ENCODE measurements at regions not wholly inside any gene's neighbourhood (a gene's known extent, or its start where the extent isn't known, plus 50 kb on each side); places are given as distances from the start of the nearest gene placed in this dataset.
"Not testable (repeated sequence)": the region's sequence is repeated elsewhere in the genome, so short reads cannot be mapped to it uniquely, and the experiment has no call there.

DNA sequence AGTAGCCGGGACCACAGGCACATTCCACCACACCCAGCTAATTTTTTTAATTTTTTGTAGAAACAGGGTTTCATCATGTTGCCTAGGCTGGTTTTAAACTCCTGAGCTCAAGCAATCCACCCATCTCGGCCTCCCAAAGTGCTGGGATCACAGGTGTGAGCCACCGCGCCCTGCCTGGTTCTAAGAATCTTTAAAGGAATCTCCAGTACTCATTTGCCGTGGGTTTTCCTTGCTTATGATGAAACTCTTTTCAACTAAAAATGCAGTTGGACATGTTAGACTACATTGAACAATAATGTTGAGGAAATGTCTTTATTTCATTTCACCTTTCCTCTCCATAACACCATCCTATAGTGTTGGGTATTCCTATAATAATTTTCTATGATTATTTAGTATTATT lies 121.6 kb downstream of the ZNF281 start:
- Histone ChIP-seq H3K4me3 (no peak overlapping the region), H3K36me3 (no peaks in the 10 kb centered on the region), H3K27ac (no peak overlapping the region), H3K4me1 (no peaks in the 10 kb centered on the region), H3K9me3 (no peaks in the 10 kb centered on the region), H3K27me3 (no peaks in the 10 kb centered on the region)
- TF ChIP-seq, protein P1, sequence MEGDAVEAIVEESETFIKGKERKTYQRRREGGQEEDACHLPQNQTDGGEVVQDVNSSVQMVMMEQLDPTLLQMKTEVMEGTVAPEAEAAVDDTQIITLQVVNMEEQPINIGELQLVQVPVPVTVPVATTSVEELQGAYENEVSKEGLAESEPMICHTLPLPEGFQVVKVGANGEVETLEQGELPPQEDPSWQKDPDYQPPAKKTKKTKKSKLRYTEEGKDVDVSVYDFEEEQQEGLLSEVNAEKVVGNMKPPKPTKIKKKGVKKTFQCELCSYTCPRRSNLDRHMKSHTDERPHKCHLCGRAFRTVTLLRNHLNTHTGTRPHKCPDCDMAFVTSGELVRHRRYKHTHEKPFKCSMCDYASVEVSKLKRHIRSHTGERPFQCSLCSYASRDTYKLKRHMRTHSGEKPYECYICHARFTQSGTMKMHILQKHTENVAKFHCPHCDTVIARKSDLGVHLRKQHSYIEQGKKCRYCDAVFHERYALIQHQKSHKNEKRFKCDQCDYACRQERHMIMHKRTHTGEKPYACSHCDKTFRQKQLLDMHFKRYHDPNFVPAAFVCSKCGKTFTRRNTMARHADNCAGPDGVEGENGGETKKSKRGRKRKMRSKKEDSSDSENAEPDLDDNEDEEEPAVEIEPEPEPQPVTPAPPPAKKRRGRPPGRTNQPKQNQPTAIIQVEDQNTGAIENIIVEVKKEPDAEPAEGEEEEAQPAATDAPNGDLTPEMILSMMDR (IDR thresholded peaks at IDR 0.05), result no peak
- no peak for ATAC-seq
- intact Hi-C loops (cut with DNase I), result loop anchor here in 1 of 10 donors (10.0 kb wide), 1 partner anchor 197 kb away; no protein-coding TSS in a partner anchor
- WGBS, 2 donors, result 89 to 91% methylated on average over 5 of the region's 5 CpGs
- no peak for DNase-seq

DNA sequence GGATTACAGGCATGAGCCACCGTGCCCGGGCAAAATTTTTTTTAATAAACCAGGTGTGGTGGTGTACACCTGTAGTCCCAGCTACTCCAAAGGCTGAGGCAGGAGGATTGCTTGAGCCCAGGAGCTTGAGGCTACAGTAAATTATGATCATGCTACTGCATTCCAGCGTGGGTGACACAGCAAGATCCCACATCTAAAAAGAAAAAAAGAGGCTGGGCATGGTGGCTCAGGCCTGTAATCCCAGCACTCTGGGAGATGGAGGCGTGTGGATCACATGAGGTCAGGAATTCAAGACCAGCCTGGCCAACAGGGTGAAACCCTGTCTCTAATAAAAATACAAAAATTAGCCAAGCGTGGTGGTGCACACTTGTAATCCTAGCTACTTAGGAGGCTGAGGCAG lies 125.6 kb downstream of the ZNF281 start:
- not testable (repeated sequence) for H3K9me3 ChIP-seq

DNA sequence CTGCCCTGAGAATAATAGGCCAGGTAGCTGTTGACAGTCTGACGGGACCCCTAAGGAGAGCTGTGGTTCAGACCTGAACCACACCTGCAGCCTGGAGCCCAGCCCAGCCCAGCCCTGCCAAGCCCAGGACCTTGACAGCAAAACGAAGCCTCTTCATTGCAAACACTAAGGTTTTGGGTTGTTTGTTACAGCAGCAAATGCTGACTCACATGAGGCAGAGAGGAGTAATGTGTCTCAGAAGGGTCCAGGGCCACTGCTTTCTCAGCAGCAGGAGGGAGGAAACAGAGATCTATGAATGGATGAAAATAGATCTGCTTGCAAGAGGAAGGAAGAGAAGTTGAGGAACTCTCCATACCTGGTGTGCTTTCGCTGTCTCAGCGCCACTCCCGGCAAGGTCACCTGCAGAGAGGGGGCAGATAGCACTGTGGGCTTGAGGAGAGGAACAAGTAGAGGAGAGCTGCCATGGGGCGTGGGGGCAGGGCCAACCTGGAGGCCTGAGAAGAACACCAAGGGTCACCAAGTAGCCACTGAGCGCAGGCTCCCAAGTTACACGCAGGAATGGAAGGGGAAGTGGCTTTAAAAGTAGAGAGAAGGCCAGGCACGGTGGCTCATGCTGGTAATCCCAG lies 127.2 kb downstream of the ZNF281 start:
- H3K36me3 ChIP-seq, result no peaks in the 10 kb centered on the region
- TF ChIP-seq, protein P1 (IDR thresholded peaks at IDR 0.05), result no peak
- DNase-seq, result no peak
- no peak overlapping the region for H3K4me3 ChIP-seq
- peaks cover 0 to 4% (median 0%) of the 10 kb centered on the region in 7 donors for H3K27me3 ChIP-seq
- H3K9me3 ChIP-seq, result peaks cover 0 to 5% (median 0%) of the 10 kb centered on the region in 11 donors
- no peak overlapping the region for H3K27ac ChIP-seq
- intact Hi-C loops (cut with DNase I), result loop anchor here in 2 of 10 donors (5.0 to 10.0 kb wide), 2 partner anchors 202 to 430 kb away; no protein-coding TSS in a partner anchor
- H3K4me1 ChIP-seq, result no peaks in the 10 kb centered on the region
- ATAC-seq, result no peak
- WGBS, 2 donors, result 87 to 88% methylated on average over 9 of the region's 9 CpGs

More for the DNA sequence above, 125.6 kb downstream of the ZNF281 start:
- not testable (repeated sequence) for H3K27ac ChIP-seq, H3K4me3 ChIP-seq, DNase-seq, H3K27me3 ChIP-seq, H3K36me3 ChIP-seq, ATAC-seq, H3K4me1 ChIP-seq
- 93 to 98% methylated on average over 5 of the region's 5 CpGs for WGBS, 2 donors
- intact Hi-C loops (cut with DNase I), result loop anchor here in 2 of 10 donors (5.0 to 10.0 kb wide), 2 partner anchors 201 to 432 kb away; no protein-coding TSS in a partner anchor

DNA sequence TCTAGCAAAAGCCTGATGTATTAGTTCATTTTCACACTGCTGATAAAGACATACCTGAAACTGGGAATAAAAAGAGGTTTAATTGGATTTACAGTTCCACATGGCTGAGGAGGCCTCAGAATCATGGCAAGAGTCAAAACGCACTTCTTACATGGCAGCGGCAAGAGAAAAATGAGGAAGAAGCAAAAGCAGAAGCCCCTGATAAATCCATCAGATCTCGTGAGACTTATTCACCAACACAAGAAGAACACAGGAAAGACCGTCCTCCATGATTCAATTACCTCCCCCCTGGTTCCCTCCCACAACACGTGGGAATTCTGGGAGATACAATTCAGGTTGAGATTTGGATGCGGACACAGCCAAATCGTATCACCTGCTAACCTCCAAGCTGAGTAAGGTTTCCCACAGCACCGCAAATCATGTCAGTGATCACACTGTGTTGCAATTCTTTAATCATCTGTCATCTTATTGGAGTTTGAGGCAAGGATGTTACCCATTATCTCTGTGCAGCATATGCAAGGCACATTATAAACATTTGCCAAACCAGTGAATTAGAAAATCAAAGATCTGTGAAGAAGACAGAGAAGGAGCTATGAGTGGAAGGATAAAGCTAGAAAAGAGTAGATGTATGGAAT lies 128.5 kb downstream of the ZNF281 start:
- no peaks in the 10 kb centered on the region for H3K36me3 ChIP-seq
- DNase-seq (no peak), ATAC-seq (no peak)
- peaks cover 0 to 5% (median 0%) of the 10 kb centered on the region in 11 donors for H3K9me3 ChIP-seq
- TF ChIP-seq, protein P1 (IDR thresholded peaks at IDR 0.05), result no peak
- H3K27me3 ChIP-seq, result peaks cover 0 to 4% (median 0%) of the 10 kb centered on the region in 7 donors
- H3K27ac ChIP-seq, result no peak overlapping the region
- no peaks in the 10 kb centered on the region for H3K4me1 ChIP-seq
- 86 to 88% methylated on average over 8 of the region's 8 CpGs for WGBS, 2 donors
- intact Hi-C loops (cut with DNase I), result loop anchor here in 3 of 10 donors (2.0 to 10.0 kb wide), 3 partner anchors 203 to 429 kb away; no protein-coding TSS in a partner anchor
- H3K4me3 ChIP-seq, result no peak overlapping the region
